Progenitor cell of endocrine pancreas (in vitro differentiated cells): ENCODE measurements at regions not wholly inside any gene's neighbourhood (a gene's known extent, or its start where the extent isn't known, plus 50 kb on each side); places are given as distances from the start of the nearest gene placed in this dataset.
A peak's percentile ranks its signal among the peaks of the same experiment; 100 is the strongest.

Experiments
- DNase-seq: peaks from one replicate; pipeline ENCODE4 v3.0.0; 2021; ENCODE audit warnings: low spot score; ENCODE audit not compliant: unreplicated experiment
- H3K27ac Mint-ChIP-seq: 2 replicates; pipeline ENCODE4 v1.8.0; 2021; ENCODE audit warnings: mild to moderate bottlenecking, moderate library complexity, mixed read lengths
- H3K27me3 Mint-ChIP-seq: 2 replicates; pipeline ENCODE4 v1.8.0; 2021; ENCODE audit warnings: mixed read lengths
- H3K36me3 Mint-ChIP-seq: 2 replicates; pipeline ENCODE4 v1.8.0; 2022; ENCODE audit warnings: mixed read lengths; ENCODE audit not compliant: insufficient read depth
- H3K4me1 Mint-ChIP-seq: 2 replicates; pipeline ENCODE4 v1.8.0; 2021; ENCODE audit warnings: low read depth, mixed read lengths
- H3K4me3 Mint-ChIP-seq: 2 replicates; pipeline ENCODE4 v1.8.0; 2021; ENCODE audit warnings: low read depth, mild to moderate bottlenecking, moderate library complexity, mixed read lengths
- H3K9me3 Mint-ChIP-seq: 2 replicates; pipeline ENCODE4 v1.8.0; 2021; ENCODE audit warnings: low read depth, mixed read lengths
- TF ChIP-seq, protein P1 (sequence below): fragments of 200-600 bp; sonication (generic); IDR thresholded peaks from one replicate; pipeline ENCODE4 v1.5.0; 2021; ENCODE audit warnings: antibody characterized with exemption, mild to moderate bottlenecking; ENCODE audit not compliant: unreplicated experiment

DNA sequence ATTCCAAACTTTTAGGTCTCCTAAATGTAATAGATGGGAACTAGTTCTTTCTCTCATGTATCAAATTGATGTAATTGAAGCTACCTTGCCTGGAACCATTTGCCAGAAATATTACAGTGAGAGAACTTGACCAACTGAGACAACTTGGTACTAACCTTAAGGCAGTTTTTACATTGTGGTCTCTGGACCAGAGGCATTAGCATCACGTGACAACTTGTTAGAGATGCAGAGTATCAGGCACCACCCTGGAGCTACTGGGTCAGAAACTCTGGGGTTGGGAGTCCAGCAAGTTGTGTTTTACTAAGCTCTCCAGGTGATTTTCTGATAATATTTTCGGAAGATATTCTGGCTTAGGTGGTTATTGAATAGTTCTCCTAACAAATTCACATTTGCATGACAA, 982.1 kb upstream of the SLC35B3 start:
- Mint-ChIP-seq H3K36me3 (no peaks in the 10 kb centered on the region), H3K4me3 (no peak overlapping the region), H3K27ac (no peak overlapping the region), H3K9me3 (peaks cover 4% of the 10 kb centered on the region), H3K4me1 (no peaks in the 10 kb centered on the region), H3K27me3 (no peaks in the 10 kb centered on the region)
- no peak for DNase-seq
- TF ChIP-seq, protein P1, sequence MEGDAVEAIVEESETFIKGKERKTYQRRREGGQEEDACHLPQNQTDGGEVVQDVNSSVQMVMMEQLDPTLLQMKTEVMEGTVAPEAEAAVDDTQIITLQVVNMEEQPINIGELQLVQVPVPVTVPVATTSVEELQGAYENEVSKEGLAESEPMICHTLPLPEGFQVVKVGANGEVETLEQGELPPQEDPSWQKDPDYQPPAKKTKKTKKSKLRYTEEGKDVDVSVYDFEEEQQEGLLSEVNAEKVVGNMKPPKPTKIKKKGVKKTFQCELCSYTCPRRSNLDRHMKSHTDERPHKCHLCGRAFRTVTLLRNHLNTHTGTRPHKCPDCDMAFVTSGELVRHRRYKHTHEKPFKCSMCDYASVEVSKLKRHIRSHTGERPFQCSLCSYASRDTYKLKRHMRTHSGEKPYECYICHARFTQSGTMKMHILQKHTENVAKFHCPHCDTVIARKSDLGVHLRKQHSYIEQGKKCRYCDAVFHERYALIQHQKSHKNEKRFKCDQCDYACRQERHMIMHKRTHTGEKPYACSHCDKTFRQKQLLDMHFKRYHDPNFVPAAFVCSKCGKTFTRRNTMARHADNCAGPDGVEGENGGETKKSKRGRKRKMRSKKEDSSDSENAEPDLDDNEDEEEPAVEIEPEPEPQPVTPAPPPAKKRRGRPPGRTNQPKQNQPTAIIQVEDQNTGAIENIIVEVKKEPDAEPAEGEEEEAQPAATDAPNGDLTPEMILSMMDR, result no peak

DNA sequence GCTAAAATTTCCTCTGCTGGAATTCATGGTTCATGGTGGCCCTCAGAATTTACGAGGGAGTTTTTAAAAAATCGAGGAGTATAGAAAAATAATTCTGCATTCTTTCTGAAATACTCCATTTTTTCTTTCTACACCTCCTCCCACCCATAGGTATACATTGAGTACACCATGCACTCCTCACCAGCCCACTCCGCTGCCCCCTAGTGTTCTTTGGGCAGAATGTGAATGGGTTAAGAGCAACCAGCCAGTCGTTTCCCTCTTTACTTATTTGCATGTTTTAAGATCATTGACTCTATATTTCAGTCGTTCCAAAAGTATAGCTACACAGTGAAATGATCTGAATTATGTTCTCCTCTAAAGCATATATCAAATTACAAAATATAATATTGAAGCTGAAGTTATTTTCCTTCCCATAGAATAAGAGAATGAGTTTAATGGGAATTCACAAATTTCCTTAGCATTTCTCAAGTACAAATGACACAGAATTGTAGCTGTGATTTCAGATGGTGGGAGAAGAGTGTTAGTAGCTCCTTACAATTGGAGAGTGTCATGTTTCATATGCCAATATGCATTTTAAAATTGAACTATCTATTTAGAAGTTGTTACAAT, 977.7 kb upstream of the SLC35B3 start:
- TF ChIP-seq, protein P1, result peak; percentile 57
- H3K36me3 Mint-ChIP-seq, result no peaks in the 10 kb centered on the region
- no peak for DNase-seq
- H3K4me1 Mint-ChIP-seq, result no peaks in the 10 kb centered on the region
- H3K27ac Mint-ChIP-seq, result no peak overlapping the region
- peaks cover 2% of the 10 kb centered on the region for H3K27me3 Mint-ChIP-seq
- H3K4me3 Mint-ChIP-seq, result no peak overlapping the region
- peaks cover 4% of the 10 kb centered on the region for H3K9me3 Mint-ChIP-seq

DNA sequence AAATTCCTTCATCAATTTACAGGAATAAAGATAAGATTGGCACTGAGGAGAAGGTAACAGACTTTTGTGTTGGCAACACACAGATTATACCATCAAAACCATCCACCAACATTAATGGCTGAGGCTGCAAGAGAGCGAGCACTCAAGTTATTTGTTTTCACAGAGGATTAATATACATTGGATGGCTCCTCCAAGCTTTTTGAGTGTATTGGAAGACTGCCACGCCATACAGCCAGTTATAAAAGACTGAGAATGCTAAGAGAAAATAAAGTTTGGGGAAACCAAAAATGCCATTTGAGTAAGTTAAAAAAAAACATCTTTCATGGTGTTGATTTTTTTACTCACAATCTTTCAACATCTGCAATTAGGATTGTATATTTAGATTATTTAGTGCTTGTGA, 973.8 kb upstream of the SLC35B3 start:
- no peaks in the 10 kb centered on the region for H3K36me3 Mint-ChIP-seq
- TF ChIP-seq, protein P1, result no peak
- DNase-seq, result no peak
- peaks cover 11% of the 10 kb centered on the region for H3K4me1 Mint-ChIP-seq
- no peak overlapping the region for H3K4me3 Mint-ChIP-seq
- peaks cover 4% of the 10 kb centered on the region for H3K9me3 Mint-ChIP-seq
- H3K27ac Mint-ChIP-seq, result no peak overlapping the region
- peaks cover 14% of the 10 kb centered on the region for H3K27me3 Mint-ChIP-seq

DNA sequence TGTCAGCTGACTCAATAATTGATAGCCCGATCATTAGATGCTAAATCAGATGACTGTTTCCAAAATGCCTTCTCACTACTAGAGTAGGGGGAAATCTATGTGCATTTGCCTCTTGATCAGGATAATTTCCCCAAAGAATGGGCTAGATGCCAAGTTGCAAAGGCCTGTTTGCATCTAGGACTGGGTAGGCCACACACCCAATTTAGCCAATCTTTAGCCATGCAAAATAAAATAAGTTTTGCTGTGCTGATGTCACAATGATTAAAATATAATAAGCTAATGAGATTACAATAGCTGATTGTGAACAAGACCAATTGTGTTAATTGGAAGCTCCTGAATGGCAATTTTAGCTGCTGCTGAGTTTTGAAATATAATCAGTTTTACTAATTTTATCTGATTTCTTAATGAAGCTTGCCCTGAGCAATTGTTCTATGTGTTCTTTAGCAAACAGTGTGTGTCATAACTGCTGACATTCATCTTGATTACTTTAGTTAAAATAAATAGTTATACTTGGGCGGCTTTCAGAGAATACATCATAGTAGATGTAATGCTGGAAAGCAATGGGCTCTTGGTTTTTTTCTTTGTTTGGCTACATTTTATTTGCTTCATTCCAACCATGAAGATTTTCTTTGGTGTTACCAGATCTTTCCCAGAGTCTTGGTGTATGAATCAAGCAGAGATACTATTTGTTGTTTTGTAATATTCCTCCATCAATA, 973.2 kb upstream of the SLC35B3 start:
- H3K4me3 Mint-ChIP-seq, result no peak overlapping the region
- no peak for DNase-seq
- TF ChIP-seq, protein P1, result no peak
- H3K4me1 Mint-ChIP-seq, result peaks cover 17% of the 10 kb centered on the region
- no peak overlapping the region for H3K27ac Mint-ChIP-seq
- peaks cover 4% of the 10 kb centered on the region for H3K9me3 Mint-ChIP-seq
- H3K27me3 Mint-ChIP-seq, result peaks cover 14% of the 10 kb centered on the region
- H3K36me3 Mint-ChIP-seq, result no peaks in the 10 kb centered on the region

DNA sequence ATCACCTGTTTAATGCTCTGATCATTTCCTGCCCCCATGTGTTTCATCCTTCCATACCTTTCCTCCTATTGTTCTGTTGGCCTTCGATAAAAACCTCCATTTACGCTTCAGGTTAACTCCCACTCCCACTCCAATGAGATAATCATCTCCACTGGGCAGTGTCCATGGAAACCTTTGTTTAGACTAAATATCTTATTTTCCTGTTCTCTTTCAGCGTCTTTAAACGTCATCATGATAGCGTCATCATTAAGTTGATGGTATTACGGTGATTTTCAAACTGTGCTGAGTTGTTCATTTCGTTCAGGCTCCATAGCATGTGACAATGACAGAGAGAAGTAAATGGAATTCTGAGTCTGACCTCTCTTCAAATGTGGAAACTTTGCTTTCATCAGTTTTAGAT, 970.5 kb upstream of the SLC35B3 start:
- peaks cover 22% of the 10 kb centered on the region for H3K27me3 Mint-ChIP-seq

More for the DNA sequence above, 970.5 kb upstream of the SLC35B3 start:
- H3K4me3 Mint-ChIP-seq, result no peak overlapping the region
- H3K4me1 Mint-ChIP-seq, result peaks cover 20% of the 10 kb centered on the region
- TF ChIP-seq, protein P1, result no peak
- DNase-seq, result no peak
- H3K9me3 Mint-ChIP-seq, result no peaks in the 10 kb centered on the region
- H3K36me3 Mint-ChIP-seq, result no peaks in the 10 kb centered on the region
- no peak overlapping the region for H3K27ac Mint-ChIP-seq
